Spleen (tissue), 11 donors: ENCODE measurements at regions not wholly inside any gene's neighbourhood (a gene's known extent, or its start where the extent isn't known, plus 50 kb on each side); places are given as distances from the start of the nearest gene placed in this dataset.

ENCODE experiments used
- DNase-seq: peaks from one replicate; pipeline ENCODE4 v3.0.0-alpha.2; 2020
- H3K27ac ChIP-seq, 8 donors: fragments of 200-600 bp; sonication (generic) in 7 of 8; 1 replicate in 4 of 8; 2 replicates in 4 of 8; pipeline versions ENCODE4 v1.5.0 to v1.8.0; 2016 to 2021; ENCODE audit warnings: inconsistent platforms in 4 of 8, mild to moderate bottlenecking in 4 of 8, moderate library complexity in 1 of 8
- H3K27me3 ChIP-seq, 7 donors: fragments of 200-600 bp; sonication (generic) in 6 of 7; replicated peaks in 1 of 7; 1 replicate in 4 of 7; 2 replicates in 3 of 7; pipeline versions ENCODE4 v1.5.0 to v1.8.0; 2016 to 2021; ENCODE audit warnings: inconsistent platforms in 3 of 7, mild to moderate bottlenecking in 1 of 7
- H3K36me3 ChIP-seq, 6 donors: fragments of 200-600 bp; sonication (generic) in 5 of 6; 1 replicate in 4 of 6; 2 replicates in 2 of 6; pipeline versions ENCODE4 v1.5.0 to v1.8.0; 2016 to 2021; ENCODE audit warnings: inconsistent platforms in 2 of 6
- H3K4me1 ChIP-seq, 6 donors: fragments of 200-600 bp; sonication (generic) in 5 of 6; 1 replicate in 3 of 6; 2 replicates in 3 of 6; pipeline versions ENCODE4 v1.5.0 to v1.8.0; 2016 to 2021; ENCODE audit warnings: inconsistent platforms in 3 of 6
- H3K4me3 ChIP-seq, 8 donors: fragments of 200-600 bp; sonication (generic) in 7 of 8; 1 replicate in 4 of 8; 2 replicates in 4 of 8; pipeline versions ENCODE4 v1.5.0 to v1.8.0; 2016 to 2021; ENCODE audit warnings: inconsistent platforms in 4 of 8, mild to moderate bottlenecking in 4 of 8, moderate library complexity in 2 of 8
- H3K9me3 ChIP-seq, 8 donors: fragments of 200-600 bp; sonication (generic) in 7 of 8; 1 replicate in 4 of 8; 2 replicates in 4 of 8; pipeline versions ENCODE4 v1.5.0 to v1.8.0; 2016 to 2021; ENCODE audit warnings: inconsistent platforms in 4 of 8
- CTCF ChIP-seq, 11 experiments: fragments of 200-600 bp in 7 of 11; fragments of 450-650 bp in 4 of 11; sonication (generic) in 4 of 11; IDR thresholded peaks in 8 of 11; conservative IDR thresholded peaks in 3 of 11; 1 replicate in 7 of 11; 2 replicates in 4 of 11; pipeline versions ENCODE4 v1.4.0 to v1.8.0; 2016 to 2021; ENCODE audit warnings: antibody characterized with exemption in 11 of 11, inconsistent platforms in 4 of 11, mild to moderate bottlenecking in 1 of 11
- POLR2A ChIP-seq, 3 donors: fragments of 450-650 bp; IDR thresholded peaks; one replicate each; pipeline ENCODE4 v1.5.1; 2017; ENCODE audit warnings: antibody characterized with exemption in 3 of 3, mild to moderate bottlenecking in 1 of 3
- POLR2AphosphoS5 ChIP-seq, 3 donors: sonication (generic); formaldehyde crosslinking; IDR thresholded peaks; one replicate each; pipeline ENCODE4 v1.5.1; 2017; ENCODE audit warnings: antibody characterized with exemption in 3 of 3
- WGBS, 5 donors: extraction: QIAGEN DNeasy Blood & Tissue Kit in 3 of 5; methylation state at CpG; one replicate each; pipeline versions ENCODE4 v1.1.5 to v1.1.7; 2013 to 2018; 5-methylcytosine and 5-hydroxymethylcytosine counted together
- intact Hi-C: fragments of 100-400 bp; cut with DNase I; formaldehyde crosslinking; loops from one replicate; pipeline ENCODE4 v1.15.0; 2023; ENCODE audit warnings: low total_unique reads
- donor health status: healthy with polysubstance abuse.
- donor health status: DM: no; HTN: no; CAD: no; lungs with moderate emphysema.
- donor health status: DM: no; HTN: no; CAD: no.
- donor health status: Bipolar disorder and iron deficiency.
- donor health status: healthy.
- donor health status: DM: no; HTN: no; CAD: no.
- donor health status: DM: yes; HTN: yes; CAD: no.

GRCh38 chr5:144913661-144914060 is 743.0 kb downstream of the KCTD16 start:
- Histone ChIP-seq H3K9me3 (peaks cover 0 to 11% (median 4%) of the 10 kb centered on the region in 8 donors), H3K27ac (no peak overlapping the region), H3K4me1 (no peaks in the 10 kb centered on the region), H3K36me3 (no peaks in the 10 kb centered on the region), H3K4me3 (no peak overlapping the region), H3K27me3 (no peaks in the 10 kb centered on the region)
- TF ChIP-seq POLR2AphosphoS5 (IDR thresholded peaks at IDR 0.05) (no peak), CTCF (IDR thresholded peaks at IDR 0.05 in 8 of 11, conservative IDR thresholded peaks at IDR 0.05 in 3 of 11) (no peak), POLR2A (IDR thresholded peaks at IDR 0.05) (no peak)
- WGBS, 5 donors = 52 to 66% (median 65%) methylated on average over 2 of the region's 2 CpGs
- no peak for DNase-seq
- intact Hi-C loops = no loop called here

GRCh38 chr5:144896473-144896872 is 725.8 kb downstream of the KCTD16 start:
- no peaks in the 10 kb centered on the region for H3K36me3 ChIP-seq
- peaks cover 0 to 18% (median 0%) of the 10 kb centered on the region in 8 donors for H3K9me3 ChIP-seq
- H3K4me3 ChIP-seq = no peak overlapping the region
- H3K4me1 ChIP-seq = no peaks in the 10 kb centered on the region
- TF ChIP-seq POLR2A (IDR thresholded peaks at IDR 0.05) (no peak), CTCF (IDR thresholded peaks at IDR 0.05 in 8 of 11, conservative IDR thresholded peaks at IDR 0.05 in 3 of 11) (no peak), POLR2AphosphoS5 (IDR thresholded peaks at IDR 0.05) (no peak)
- H3K27ac ChIP-seq = no peak overlapping the region
- intact Hi-C loops = no loop called here
- no peak for DNase-seq
- no peaks in the 10 kb centered on the region for H3K27me3 ChIP-seq
- WGBS, 5 donors = 76 to 90% (median 86%) methylated on average over 2 of the region's 2 CpGs

GRCh38 chr5:144886668-144887067 is 716.0 kb downstream of the KCTD16 start:
- Histone ChIP-seq H3K27ac (no peak overlapping the region), H3K4me1 (no peaks in the 10 kb centered on the region), H3K9me3 (peaks cover 0 to 25% (median 11%) of the 10 kb centered on the region in 8 donors), H3K27me3 (no peaks in the 10 kb centered on the region), H3K4me3 (no peak overlapping the region), H3K36me3 (no peaks in the 10 kb centered on the region)
- TF ChIP-seq POLR2AphosphoS5 (IDR thresholded peaks at IDR 0.05) (no peak), POLR2A (IDR thresholded peaks at IDR 0.05) (no peak), CTCF (IDR thresholded peaks at IDR 0.05 in 8 of 11, conservative IDR thresholded peaks at IDR 0.05 in 3 of 11) (no peak)
- DNase-seq = no peak
- intact Hi-C loops = no loop called here
- WGBS, 5 donors = 71 to 94% (median 76%) methylated on average over 1 of the region's 1 CpG

GRCh38 chr5:144882739-144883283 is 712.1 kb downstream of the KCTD16 start:
- Histone ChIP-seq H3K4me1 (no peaks in the 10 kb centered on the region), H3K9me3 (peaks cover 0 to 4% (median under 1%) of the 10 kb centered on the region in 8 donors), H3K27me3 (no peaks in the 10 kb centered on the region), H3K27ac (no peak overlapping the region), H3K4me3 (no peak overlapping the region), H3K36me3 (no peaks in the 10 kb centered on the region)
- TF ChIP-seq POLR2A (IDR thresholded peaks at IDR 0.05) (no peak), POLR2AphosphoS5 (IDR thresholded peaks at IDR 0.05) (no peak), CTCF (IDR thresholded peaks at IDR 0.05 in 8 of 11, conservative IDR thresholded peaks at IDR 0.05 in 3 of 11) (no peak)
- 78 to 95% (median 90%) methylated on average over 3 of the region's 3 CpGs for WGBS, 5 donors
- DNase-seq = no peak
- intact Hi-C loops = no loop called here
